Lower lobe of right lung (tissue), 2 donors: ENCODE measurements at regions not wholly inside any gene's neighbourhood (a gene's known extent, or its start where the extent isn't known, plus 50 kb on each side); places are given as distances from the start of the nearest gene placed in this dataset.
A peak's percentile ranks its signal among the peaks of the same experiment; 100 is the strongest.
"Not testable (repeated sequence)": the region's sequence is repeated elsewhere in the genome, so short reads cannot be mapped to it uniquely, and the experiment has no call there.

ENCODE experiments used
- ATAC-seq, 2 donors: fragments of 200-7000 bp; cut with Tn5 transposase; one replicate each; pipeline ENCODE4 v1.9.1; 2020 to 2022; ENCODE audit warnings: mild to moderate bottlenecking in 2 of 2, moderate library complexity in 2 of 2
- DNase-seq: peaks from one replicate; pipeline ENCODE4 v3.0.0-alpha.2; 2020
- H3K27ac ChIP-seq: fragments of 200-600 bp; one replicate; pipeline ENCODE4 v1.8.0; 2022
- H3K27me3 ChIP-seq: fragments of 200-600 bp; one replicate; pipeline ENCODE4 v1.8.0; 2022; ENCODE audit warnings: low read depth
- H3K36me3 ChIP-seq: fragments of 200-600 bp; one replicate; pipeline ENCODE4 v1.8.0; 2022; ENCODE audit warnings: mild to moderate bottlenecking
- H3K4me1 ChIP-seq: fragments of 200-600 bp; one replicate; pipeline ENCODE4 v1.8.0; 2022
- H3K4me3 ChIP-seq: fragments of 200-600 bp; one replicate; pipeline ENCODE4 v1.8.0; 2022; ENCODE audit warnings: mild to moderate bottlenecking
- H3K9me3 ChIP-seq: fragments of 200-600 bp; one replicate; pipeline ENCODE4 v1.8.0; 2022
- intact Hi-C: fragments of 100-400 bp; cut with DNase I; formaldehyde crosslinking; loops from one replicate; pipeline ENCODE4 v1.11.0; 2022
- TF ChIP-seq, protein P1 (sequence below): fragments of 200-600 bp; IDR thresholded peaks from one replicate; pipeline ENCODE4 v1.8.0; 2022; ENCODE audit warnings: antibody characterized with exemption, mild to moderate bottlenecking
- donor health status: DM: no; HTN: yes; CAD: no; lungs with severe emphysema.

DNA sequence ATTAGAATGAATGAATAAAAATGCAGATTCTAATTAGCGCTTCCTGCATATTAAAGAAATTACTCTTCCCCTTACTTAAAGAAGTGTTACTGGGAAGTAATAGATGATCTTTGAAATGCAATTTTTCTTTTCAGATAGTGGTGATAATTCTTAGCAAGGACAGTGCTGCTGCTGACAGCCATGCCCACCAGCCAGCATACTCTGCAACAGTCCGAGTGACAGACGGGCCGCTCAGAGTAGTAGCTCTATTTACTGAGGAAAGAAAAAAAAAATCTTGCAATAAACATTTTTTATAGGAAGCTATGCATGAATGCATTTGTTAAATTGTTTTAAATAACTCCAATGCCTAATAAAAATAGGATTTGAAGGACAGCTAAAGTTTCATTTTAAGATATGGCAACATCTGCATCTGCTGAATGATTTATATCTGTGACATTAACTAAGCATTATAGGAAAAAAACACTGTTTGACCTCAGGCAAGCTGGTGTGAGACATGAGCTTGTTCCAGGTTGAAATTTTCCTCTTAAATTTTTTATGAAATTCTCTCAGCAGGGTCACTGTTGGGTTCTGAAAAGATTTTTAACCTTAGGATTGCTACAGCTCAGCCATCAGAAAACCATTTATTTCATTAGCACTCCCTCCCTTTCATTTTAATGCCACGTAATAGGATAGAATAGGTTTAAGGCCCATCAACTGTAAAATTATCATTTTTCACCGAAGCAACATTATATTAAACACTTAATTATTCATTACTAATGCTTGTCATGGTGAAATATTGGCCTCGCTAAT, 393.8 kb downstream of the DCDC2C start:
- TF ChIP-seq, protein P1, sequence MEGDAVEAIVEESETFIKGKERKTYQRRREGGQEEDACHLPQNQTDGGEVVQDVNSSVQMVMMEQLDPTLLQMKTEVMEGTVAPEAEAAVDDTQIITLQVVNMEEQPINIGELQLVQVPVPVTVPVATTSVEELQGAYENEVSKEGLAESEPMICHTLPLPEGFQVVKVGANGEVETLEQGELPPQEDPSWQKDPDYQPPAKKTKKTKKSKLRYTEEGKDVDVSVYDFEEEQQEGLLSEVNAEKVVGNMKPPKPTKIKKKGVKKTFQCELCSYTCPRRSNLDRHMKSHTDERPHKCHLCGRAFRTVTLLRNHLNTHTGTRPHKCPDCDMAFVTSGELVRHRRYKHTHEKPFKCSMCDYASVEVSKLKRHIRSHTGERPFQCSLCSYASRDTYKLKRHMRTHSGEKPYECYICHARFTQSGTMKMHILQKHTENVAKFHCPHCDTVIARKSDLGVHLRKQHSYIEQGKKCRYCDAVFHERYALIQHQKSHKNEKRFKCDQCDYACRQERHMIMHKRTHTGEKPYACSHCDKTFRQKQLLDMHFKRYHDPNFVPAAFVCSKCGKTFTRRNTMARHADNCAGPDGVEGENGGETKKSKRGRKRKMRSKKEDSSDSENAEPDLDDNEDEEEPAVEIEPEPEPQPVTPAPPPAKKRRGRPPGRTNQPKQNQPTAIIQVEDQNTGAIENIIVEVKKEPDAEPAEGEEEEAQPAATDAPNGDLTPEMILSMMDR, result no peak
- Histone ChIP-seq H3K27ac (no peak overlapping the region), H3K36me3 (no peaks in the 10 kb centered on the region), H3K9me3 (no peaks in the 10 kb centered on the region), H3K4me1 (no peaks in the 10 kb centered on the region), H3K4me3 (no peak overlapping the region), H3K27me3 (no peaks in the 10 kb centered on the region)
- ATAC-seq (no peak), DNase-seq (no peak)
- intact Hi-C loops, result no loop called here

GRCh38 chr2:4098137-4098536, 394.8 kb downstream of the DCDC2C start:
- Histone ChIP-seq H3K36me3 (no peaks in the 10 kb centered on the region), H3K27me3 (no peaks in the 10 kb centered on the region), H3K4me1 (no peaks in the 10 kb centered on the region), H3K4me3 (no peak overlapping the region), H3K27ac (no peak overlapping the region), H3K9me3 (no peaks in the 10 kb centered on the region)
- TF ChIP-seq, protein P1, result no peak
- intact Hi-C loops, result no loop called here
- DNase-seq (no peak), ATAC-seq (no peak)

DNA sequence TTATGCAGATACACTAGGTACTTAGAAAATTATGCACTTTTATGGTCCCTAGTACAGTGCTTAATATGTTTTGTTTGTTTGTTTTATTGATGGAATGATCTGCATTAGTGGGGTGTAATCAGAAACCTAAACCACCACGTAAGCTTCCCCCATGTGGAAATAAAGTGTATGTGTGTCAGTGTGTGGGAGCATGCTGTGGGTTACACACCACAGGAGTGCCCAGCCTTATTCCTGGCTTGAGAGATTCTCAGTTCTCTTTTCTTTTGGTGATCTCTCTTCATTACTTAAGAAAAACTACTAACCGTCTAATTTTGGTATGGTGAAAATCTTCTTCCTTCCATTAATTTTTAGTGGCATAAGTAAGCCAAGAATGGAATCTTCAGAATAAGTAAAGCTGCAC, 398.6 kb downstream of the DCDC2C start:
- intact Hi-C loops, result no loop called here
- DNase-seq, result no peak
- TF ChIP-seq, protein P1, result no peak
- Histone ChIP-seq H3K4me3 (no peak overlapping the region), H3K4me1 (no peaks in the 10 kb centered on the region), H3K9me3 (no peaks in the 10 kb centered on the region), H3K36me3 (no peaks in the 10 kb centered on the region), H3K27ac (no peak overlapping the region), H3K27me3 (no peaks in the 10 kb centered on the region)
- no peak for ATAC-seq

- no peak overlapping the region for H3K27ac ChIP-seq
- H3K27me3 ChIP-seq, result no peaks in the 10 kb centered on the region
- no peak for DNase-seq
- no peak overlapping the region for H3K4me3 ChIP-seq
- TF ChIP-seq, protein P1, result no peak
- intact Hi-C loops, result no loop called here
- ATAC-seq, result no peak
- no peaks in the 10 kb centered on the region for H3K9me3 ChIP-seq
- H3K36me3 ChIP-seq, result no peaks in the 10 kb centered on the region
- no peaks in the 10 kb centered on the region for H3K4me1 ChIP-seq
Observed at GRCh38 chr2:4107179-4107578, 403.8 kb downstream of the DCDC2C start.

GRCh38 chr2:4110273-4110672, 406.9 kb downstream of the DCDC2C start:
- ATAC-seq (no peak), DNase-seq (no peak)
- Histone ChIP-seq H3K27me3 (no peaks in the 10 kb centered on the region), H3K4me1 (no peaks in the 10 kb centered on the region), H3K4me3 (no peak overlapping the region), H3K36me3 (no peaks in the 10 kb centered on the region), H3K27ac (no peak overlapping the region), H3K9me3 (no peaks in the 10 kb centered on the region)
- intact Hi-C loops, result no loop called here
- TF ChIP-seq, protein P1, result peak; percentile 16

- not testable (repeated sequence) for H3K27me3 ChIP-seq
Observed at GRCh38 chr2:4115435-4115834, 412.1 kb downstream of the DCDC2C start.

More at GRCh38 chr2:4115435-4115834, 412.1 kb downstream of the DCDC2C start:
- H3K4me1 ChIP-seq, H3K36me3 ChIP-seq, H3K9me3 ChIP-seq, ATAC-seq, DNase-seq, H3K4me3 ChIP-seq, intact Hi-C loops, H3K27ac ChIP-seq: not testable (repeated sequence)
